MM.1S (cell line): ENCODE measurements at regions not wholly inside any gene's neighbourhood (a gene's known extent, or its start where the extent isn't known, plus 50 kb on each side); places are given as distances from the start of the nearest gene placed in this dataset.

Experiments used
- DNase-seq: peaks from one replicate; pipeline ENCODE4 v3.0.0-alpha.2; 2015
- H2AFZ ChIP-seq: fragments of 300-600 bp; sonication (generic); 2 replicates; pipeline ENCODE4 v1.6.0; 2016; ENCODE audit warnings: antibody characterized with exemption, low read length
- H3F3A ChIP-seq: fragments of 300-600 bp; sonication (generic); 2 replicates; pipeline ENCODE4 v1.6.1; 2016; ENCODE audit warnings: mild to moderate bottlenecking, antibody characterized with exemption, low read length, moderate library complexity, mixed read lengths; ENCODE audit not compliant: insufficient read depth
- H3K27ac ChIP-seq: fragments of 300-600 bp; sonication (generic); 2 replicates; pipeline ENCODE4 v1.5.1; 2016; ENCODE audit warnings: mild to moderate bottlenecking, low read length
- H3K27me3 ChIP-seq: fragments of 300-600 bp; sonication (generic); replicated peaks from 2 replicates; pipeline ENCODE4 v1.6.0; 2016; ENCODE audit warnings: low read length; ENCODE audit not compliant: insufficient read depth
- H3K36me3 ChIP-seq: fragments of 300-600 bp; sonication (generic); replicated peaks from 2 replicates; pipeline ENCODE4 v1.6.1; 2016; ENCODE audit warnings: mild to moderate bottlenecking, low read length, mixed read lengths; ENCODE audit not compliant: insufficient read depth
- H3K4me1 ChIP-seq: fragments of 300-600 bp; sonication (generic); 2 replicates; pipeline ENCODE4 v1.6.1; 2016; ENCODE audit warnings: low read length, mixed read lengths
- H3K4me2 ChIP-seq: fragments of 300-600 bp; sonication (generic); 2 replicates; pipeline ENCODE4 v1.6.0; 2016; ENCODE audit warnings: low read depth, low read length
- H3K4me3 ChIP-seq: fragments of 300-600 bp; sonication (generic); 2 replicates; pipeline ENCODE4 v1.5.1; 2016; ENCODE audit warnings: low read length, mixed read lengths
- H3K79me2 ChIP-seq: fragments of 300-600 bp; sonication (generic); 2 replicates; pipeline ENCODE4 v1.6.1; 2016; ENCODE audit warnings: mixed run types, low read length, mixed read lengths
- H3K9ac ChIP-seq: fragments of 300-600 bp; sonication (generic); 2 replicates; pipeline ENCODE4 v1.6.1; 2016; ENCODE audit warnings: low read length, mixed read lengths
- H3K9me2 ChIP-seq: fragments of 300-600 bp; sonication (generic); replicated peaks from 2 replicates; pipeline ENCODE4 v1.6.1; 2016; ENCODE audit warnings: mild to moderate bottlenecking, low read length, mixed read lengths; ENCODE audit not compliant: insufficient read depth
- H3K9me3 ChIP-seq: fragments of 300-600 bp; sonication (generic); replicated peaks from 2 replicates; pipeline ENCODE4 v1.6.1; 2016; ENCODE audit warnings: mild to moderate bottlenecking, low read length, mixed read lengths; ENCODE audit not compliant: insufficient read depth
- H4K20me1 ChIP-seq: fragments of 300-600 bp; sonication (generic); 2 replicates; pipeline ENCODE4 v1.6.1; 2016; ENCODE audit warnings: mild to moderate bottlenecking, low read length, moderate library complexity, mixed read lengths; ENCODE audit not compliant: insufficient read depth
- CTCF ChIP-seq: fragments of 300-600 bp; sonication (generic); IDR thresholded peaks from 2 replicates; pipeline ENCODE4 v1.5.1; 2016; ENCODE audit warnings: antibody characterized with exemption, low read length, mixed read lengths
- EZH2 ChIP-seq: fragments of 300-600 bp; sonication (generic); optimal IDR thresholded peaks from 2 replicates; pipeline ENCODE3; 2017; ENCODE audit warnings: low read depth, mild to moderate bottlenecking, antibody characterized with exemption, low read length, mixed read lengths
- EZH2phosphoT487 ChIP-seq: fragments of 300-600 bp; sonication (generic); IDR thresholded peaks from 2 replicates; pipeline ENCODE4 v1.6.1; 2018; ENCODE audit warnings: antibody characterized with exemption, low read length

GRCh38 chr2:224252631-224253030 lies 149.3 kb downstream of the FAM124B start:
- Histone ChIP-seq H4K20me1 (no peaks in the 10 kb centered on the region), H3K9me2 (no peaks in the 10 kb centered on the region), H3K79me2 (no peaks in the 10 kb centered on the region), H3K27ac (no peak overlapping the region), H3K27me3 (no peaks in the 10 kb centered on the region), H2AFZ (no peak overlapping the region), H3K36me3 (no peaks in the 10 kb centered on the region), H3K9me3 (no peaks in the 10 kb centered on the region), H3F3A (no peaks in the 10 kb centered on the region), H3K4me2 (no peak overlapping the region), H3K9ac (no peak overlapping the region), H3K4me3 (no peak overlapping the region), H3K4me1 (no peaks in the 10 kb centered on the region)
- DNase-seq, result no peak
- TF ChIP-seq EZH2, result no peak
- no peak for TF ChIP-seq EZH2phosphoT487
- no peak for TF ChIP-seq CTCF

DNA sequence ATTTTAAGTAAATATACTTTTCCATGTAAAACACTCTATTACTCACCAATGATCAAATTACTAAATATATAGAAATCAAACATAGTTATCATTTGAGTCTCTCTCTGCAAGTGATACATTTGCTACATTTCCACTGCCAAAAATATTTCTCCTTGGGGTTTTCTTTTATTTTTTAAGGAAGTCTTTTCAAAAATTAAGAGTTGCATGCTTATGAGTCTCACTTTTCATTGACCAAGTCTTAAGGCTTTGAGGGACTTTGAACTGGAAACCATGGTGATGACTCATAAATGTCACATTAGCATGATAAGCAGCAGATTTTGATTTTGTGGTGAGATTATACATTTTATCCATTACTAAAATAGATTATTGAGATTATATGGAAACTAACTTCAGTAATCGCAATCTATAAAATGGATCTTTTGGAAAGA lies 152.9 kb downstream of the FAM124B start:
- no peaks in the 10 kb centered on the region for H3K9me2 ChIP-seq
- H3K79me2 ChIP-seq, result no peaks in the 10 kb centered on the region
- no peak overlapping the region for H2AFZ ChIP-seq
- TF ChIP-seq CTCF, result no peak
- no peak for TF ChIP-seq EZH2phosphoT487
- TF ChIP-seq EZH2, result no peak
- DNase-seq, result no peak
- no peak overlapping the region for H3K4me3 ChIP-seq
- H3F3A ChIP-seq, result no peaks in the 10 kb centered on the region
- no peak overlapping the region for H3K4me2 ChIP-seq
- H4K20me1 ChIP-seq, result no peaks in the 10 kb centered on the region
- H3K9ac ChIP-seq, result no peak overlapping the region
- H3K9me3 ChIP-seq, result no peaks in the 10 kb centered on the region
- no peaks in the 10 kb centered on the region for H3K36me3 ChIP-seq
- H3K4me1 ChIP-seq, result no peaks in the 10 kb centered on the region
- H3K27me3 ChIP-seq, result no peaks in the 10 kb centered on the region
- H3K27ac ChIP-seq, result no peak overlapping the region

- Histone ChIP-seq H3K9me2 (no peaks in the 10 kb centered on the region), H3K36me3 (no peaks in the 10 kb centered on the region), H3F3A (no peaks in the 10 kb centered on the region), H3K4me3 (no peak overlapping the region), H2AFZ (no peak overlapping the region), H3K27ac (no peak overlapping the region), H3K4me1 (no peaks in the 10 kb centered on the region), H3K27me3 (no peaks in the 10 kb centered on the region), H3K9ac (no peak overlapping the region), H3K9me3 (no peaks in the 10 kb centered on the region), H4K20me1 (no peaks in the 10 kb centered on the region), H3K79me2 (no peaks in the 10 kb centered on the region), H3K4me2 (no peak overlapping the region)
- TF ChIP-seq EZH2 (no peak), EZH2phosphoT487 (no peak), CTCF (no peak)
- no peak for DNase-seq
These were observed 159.3 kb downstream of the FAM124B start for GRCh38 chr2:224242561-224242960.

DNA sequence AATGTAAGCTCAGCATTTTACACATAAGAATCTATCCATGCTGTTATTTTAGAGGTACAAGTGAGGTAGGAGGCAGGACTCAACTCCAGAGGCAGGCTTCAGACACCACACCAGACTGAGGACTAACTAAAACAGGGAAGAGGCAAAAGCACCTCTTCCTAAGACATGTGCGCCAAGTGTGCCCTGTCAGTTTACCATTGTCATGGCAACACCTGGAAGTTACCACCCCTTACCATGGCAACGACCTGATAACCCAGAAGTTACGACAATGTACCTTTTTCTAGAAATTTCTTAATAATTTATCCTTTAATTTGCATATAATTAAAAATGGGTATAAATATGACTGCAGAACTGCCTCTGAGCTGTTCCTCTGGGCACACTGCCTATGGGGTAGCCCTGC lies 160.1 kb downstream of the FAM124B start:
- H3K27ac ChIP-seq, result no peak overlapping the region
- no peak overlapping the region for H3K4me2 ChIP-seq
- no peaks in the 10 kb centered on the region for H4K20me1 ChIP-seq
- H3K36me3 ChIP-seq, result no peaks in the 10 kb centered on the region
- H3K4me3 ChIP-seq, result no peak overlapping the region
- no peaks in the 10 kb centered on the region for H3K27me3 ChIP-seq
- no peaks in the 10 kb centered on the region for H3K9me2 ChIP-seq
- H3K4me1 ChIP-seq, result no peaks in the 10 kb centered on the region
- no peak overlapping the region for H3K9ac ChIP-seq
- no peaks in the 10 kb centered on the region for H3K79me2 ChIP-seq
- no peak overlapping the region for H2AFZ ChIP-seq
- TF ChIP-seq CTCF (no peak), EZH2 (no peak), EZH2phosphoT487 (no peak)
- no peaks in the 10 kb centered on the region for H3K9me3 ChIP-seq
- DNase-seq, result no peak
- H3F3A ChIP-seq, result no peaks in the 10 kb centered on the region
